Tibial nerve (tissue), 4 donors: ENCODE measurements at regions not wholly inside any gene's neighbourhood (a gene's known extent, or its start where the extent isn't known, plus 50 kb on each side); places are given as distances from the start of the nearest gene placed in this dataset.
A peak's percentile ranks its signal among the peaks of the same experiment; 100 is the strongest.

Experiments used
- DNase-seq, 2 donors: peaks; one replicate each; pipeline ENCODE4 v3.0.0-alpha.2; 2019; ENCODE audit warnings: low spot score in 2 of 2
- H3K27ac ChIP-seq, 4 donors: fragments of 200-600 bp; sonication (generic) in 3 of 4; one replicate each; pipeline ENCODE4 v1.5.1; 2017 to 2019; ENCODE audit warnings: mild to moderate bottlenecking in 1 of 4
- H3K27me3 ChIP-seq, 2 donors: fragments of 200-600 bp; sonication (generic) in 1 of 2; one replicate each; pipeline versions ENCODE4 v1.5.1 to v1.6.0; 2017 to 2019
- H3K36me3 ChIP-seq, 3 donors: fragments of 200-600 bp; sonication (generic); one replicate each; pipeline ENCODE4 v1.5.1; 2018 to 2019
- H3K4me1 ChIP-seq, 4 donors: fragments of 200-600 bp; sonication (generic) in 3 of 4; one replicate each; pipeline ENCODE4 v1.5.1; 2017 to 2019
- H3K4me3 ChIP-seq, 4 donors: fragments of 200-600 bp; sonication (generic) in 3 of 4; one replicate each; pipeline ENCODE4 v1.5.1; 2017 to 2019; ENCODE audit warnings: mild to moderate bottlenecking in 1 of 4, moderate library complexity in 1 of 4
- H3K9me3 ChIP-seq, 4 donors: fragments of 200-600 bp; sonication (generic) in 3 of 4; one replicate each; pipeline ENCODE4 v1.5.1; 2017 to 2019
- EP300 ChIP-seq, 2 donors: sonication (generic); formaldehyde crosslinking; IDR thresholded peaks; one replicate each; pipeline ENCODE4 v1.6.1; 2017; ENCODE audit warnings: antibody characterized with exemption in 2 of 2, mild to moderate bottlenecking in 1 of 2
- POLR2A ChIP-seq, 2 donors: fragments of 450-650 bp; IDR thresholded peaks; one replicate each; pipeline ENCODE4 v1.6.1; 2017; ENCODE audit warnings: antibody characterized with exemption in 2 of 2, mild to moderate bottlenecking in 2 of 2, moderate library complexity in 2 of 2
- WGBS, 2 donors: methylation state at CpG; one replicate each; pipeline ENCODE4 v1.1.5; 2018; 5-methylcytosine and 5-hydroxymethylcytosine counted together
- TF ChIP-seq, protein P1 (sequence below), 5 experiments: fragments of 200-600 bp in 3 of 5; fragments of 450-650 bp in 2 of 5; sonication (generic) in 3 of 5; IDR thresholded peaks; one replicate each; pipeline ENCODE4 v1.5.1; 2016 to 2019; ENCODE audit warnings: antibody characterized with exemption in 5 of 5, mild to moderate bottlenecking in 3 of 5, moderate library complexity in 2 of 5

GRCh38 chr2:106034325-106034724 is 159.8 kb downstream of the UXS1 start:
- DNase-seq = no peak
- Histone ChIP-seq H3K4me1 (peaks cover 0 to 28% (median 13%) of the 10 kb centered on the region in 4 donors), H3K27ac (no peak overlapping the region), H3K36me3 (no peaks in the 10 kb centered on the region), H3K27me3 (no peaks in the 10 kb centered on the region), H3K9me3 (no peaks in the 10 kb centered on the region), H3K4me3 (no peak overlapping the region)
- TF ChIP-seq, protein P1, sequence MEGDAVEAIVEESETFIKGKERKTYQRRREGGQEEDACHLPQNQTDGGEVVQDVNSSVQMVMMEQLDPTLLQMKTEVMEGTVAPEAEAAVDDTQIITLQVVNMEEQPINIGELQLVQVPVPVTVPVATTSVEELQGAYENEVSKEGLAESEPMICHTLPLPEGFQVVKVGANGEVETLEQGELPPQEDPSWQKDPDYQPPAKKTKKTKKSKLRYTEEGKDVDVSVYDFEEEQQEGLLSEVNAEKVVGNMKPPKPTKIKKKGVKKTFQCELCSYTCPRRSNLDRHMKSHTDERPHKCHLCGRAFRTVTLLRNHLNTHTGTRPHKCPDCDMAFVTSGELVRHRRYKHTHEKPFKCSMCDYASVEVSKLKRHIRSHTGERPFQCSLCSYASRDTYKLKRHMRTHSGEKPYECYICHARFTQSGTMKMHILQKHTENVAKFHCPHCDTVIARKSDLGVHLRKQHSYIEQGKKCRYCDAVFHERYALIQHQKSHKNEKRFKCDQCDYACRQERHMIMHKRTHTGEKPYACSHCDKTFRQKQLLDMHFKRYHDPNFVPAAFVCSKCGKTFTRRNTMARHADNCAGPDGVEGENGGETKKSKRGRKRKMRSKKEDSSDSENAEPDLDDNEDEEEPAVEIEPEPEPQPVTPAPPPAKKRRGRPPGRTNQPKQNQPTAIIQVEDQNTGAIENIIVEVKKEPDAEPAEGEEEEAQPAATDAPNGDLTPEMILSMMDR (IDR thresholded peaks at IDR 0.05) = no peak
- TF ChIP-seq EP300 (IDR thresholded peaks at IDR 0.05) (no peak), POLR2A (IDR thresholded peaks at IDR 0.05) (no peak)
- WGBS, 2 donors = 61 to 77% methylated on average over 3 of the region's 3 CpGs

DNA sequence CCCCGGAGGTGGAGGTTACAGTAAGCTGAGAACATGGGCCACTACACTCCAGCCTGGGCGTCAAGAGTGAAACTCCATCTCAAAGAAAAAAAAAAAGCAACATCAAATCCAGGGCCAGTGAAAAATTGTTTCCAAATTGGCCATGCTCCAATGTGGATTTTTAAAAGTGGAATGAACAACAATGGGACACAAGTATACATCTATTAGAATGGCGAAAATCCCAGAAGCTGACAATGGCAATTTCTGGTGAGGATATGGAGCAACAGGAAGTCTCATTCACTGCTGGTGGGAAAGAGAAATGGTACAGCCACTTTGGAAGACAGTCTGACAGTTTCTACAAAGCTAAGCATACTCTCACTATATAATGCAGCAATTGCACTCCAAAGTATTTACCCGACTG is 161.4 kb downstream of the UXS1 start:
- H3K9me3 ChIP-seq = no peaks in the 10 kb centered on the region
- no peaks in the 10 kb centered on the region for H3K36me3 ChIP-seq
- no peak for DNase-seq
- H3K4me3 ChIP-seq = no peak overlapping the region
- WGBS, 2 donors = 80 to 82% methylated on average over 4 of the region's 4 CpGs
- peaks cover 0 to 20% (median 13%) of the 10 kb centered on the region in 4 donors for H3K4me1 ChIP-seq
- no peak for TF ChIP-seq EP300 (IDR thresholded peaks at IDR 0.05)
- TF ChIP-seq, protein P1 (IDR thresholded peaks at IDR 0.05) = no peak
- no peak for TF ChIP-seq POLR2A (IDR thresholded peaks at IDR 0.05)
- no peak overlapping the region for H3K27ac ChIP-seq
- H3K27me3 ChIP-seq = no peaks in the 10 kb centered on the region

DNA sequence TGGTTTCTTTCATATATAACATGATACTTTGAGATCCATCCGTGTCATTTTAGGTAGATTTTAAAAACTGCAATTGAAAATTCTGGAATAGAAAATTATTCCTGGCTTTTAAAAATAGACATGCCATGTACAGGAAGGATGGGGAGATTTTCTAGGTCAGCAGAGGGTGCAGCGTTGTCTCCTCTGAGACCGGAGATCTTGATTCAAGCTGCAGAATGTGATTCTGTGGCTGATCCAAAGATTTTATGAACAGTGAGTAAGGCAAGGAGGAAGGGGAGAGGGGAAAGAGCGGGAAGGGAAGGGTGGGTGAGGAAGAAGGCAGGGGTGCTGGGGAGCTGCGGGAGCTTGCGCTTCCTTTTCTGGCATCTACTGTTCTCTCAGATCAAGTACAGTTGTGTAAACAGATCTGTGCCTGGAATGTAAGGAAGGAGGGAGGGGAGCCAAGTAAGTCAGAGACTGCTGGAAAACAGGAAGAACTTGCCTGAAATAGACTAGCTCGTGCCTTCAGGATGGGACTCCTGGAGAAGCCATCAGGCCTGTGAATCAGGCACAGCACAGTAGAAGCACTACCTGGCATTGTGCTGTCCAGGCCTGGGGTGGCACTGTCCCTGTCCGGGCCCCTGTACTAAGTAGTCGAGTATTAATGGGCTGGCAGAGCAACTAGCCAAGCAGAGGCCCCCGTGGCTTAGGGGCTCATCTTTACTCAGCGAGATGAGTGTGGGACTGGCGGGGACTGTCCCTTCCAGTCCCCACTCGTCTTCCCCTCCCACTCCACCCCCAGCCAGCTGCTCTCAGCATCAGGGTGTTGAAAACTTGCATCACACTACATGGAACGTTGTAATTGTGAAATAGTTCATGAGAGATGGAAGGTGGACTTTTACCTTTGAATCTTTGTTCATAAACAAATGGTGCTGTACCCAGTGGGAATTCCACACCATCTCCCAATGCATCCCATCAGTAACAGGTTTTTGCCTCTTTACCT is 163.5 kb downstream of the UXS1 start:
- H3K4me3 ChIP-seq = peak overlapping the region in 1 of 4 donors; percentile 1
- H3K36me3 ChIP-seq = no peaks in the 10 kb centered on the region
- H3K27ac ChIP-seq = peak overlapping the region; percentile 23 to 89 (median 70)
- peak in 1 of 2 donors; percentile 71 for TF ChIP-seq EP300 (IDR thresholded peaks at IDR 0.05)
- TF ChIP-seq, protein P1 (IDR thresholded peaks at IDR 0.05) = no peak
- no peak for TF ChIP-seq POLR2A (IDR thresholded peaks at IDR 0.05)
- H3K9me3 ChIP-seq = no peaks in the 10 kb centered on the region
- 25 to 38% methylated on average over 14 of the region's 14 CpGs for WGBS, 2 donors
- peaks cover 0 to 35% (median 15%) of the 10 kb centered on the region in 4 donors for H3K4me1 ChIP-seq
- no peaks in the 10 kb centered on the region for H3K27me3 ChIP-seq
- peak in 1 of 2 donors; percentile 51 for DNase-seq

GRCh38 chr2:106028192-106028591 is 165.9 kb downstream of the UXS1 start:
- no peaks in the 10 kb centered on the region for H3K36me3 ChIP-seq
- peak overlapping the region in 1 of 4 donors; percentile 42 for H3K27ac ChIP-seq
- H3K4me1 ChIP-seq = peaks cover 0 to 39% (median 15%) of the 10 kb centered on the region in 4 donors
- DNase-seq = no peak
- H3K4me3 ChIP-seq = no peak overlapping the region
- TF ChIP-seq POLR2A (IDR thresholded peaks at IDR 0.05) = no peak
- H3K9me3 ChIP-seq = no peaks in the 10 kb centered on the region
- H3K27me3 ChIP-seq = no peaks in the 10 kb centered on the region
- 72 to 83% methylated on average over 4 of the region's 4 CpGs for WGBS, 2 donors

DNA sequence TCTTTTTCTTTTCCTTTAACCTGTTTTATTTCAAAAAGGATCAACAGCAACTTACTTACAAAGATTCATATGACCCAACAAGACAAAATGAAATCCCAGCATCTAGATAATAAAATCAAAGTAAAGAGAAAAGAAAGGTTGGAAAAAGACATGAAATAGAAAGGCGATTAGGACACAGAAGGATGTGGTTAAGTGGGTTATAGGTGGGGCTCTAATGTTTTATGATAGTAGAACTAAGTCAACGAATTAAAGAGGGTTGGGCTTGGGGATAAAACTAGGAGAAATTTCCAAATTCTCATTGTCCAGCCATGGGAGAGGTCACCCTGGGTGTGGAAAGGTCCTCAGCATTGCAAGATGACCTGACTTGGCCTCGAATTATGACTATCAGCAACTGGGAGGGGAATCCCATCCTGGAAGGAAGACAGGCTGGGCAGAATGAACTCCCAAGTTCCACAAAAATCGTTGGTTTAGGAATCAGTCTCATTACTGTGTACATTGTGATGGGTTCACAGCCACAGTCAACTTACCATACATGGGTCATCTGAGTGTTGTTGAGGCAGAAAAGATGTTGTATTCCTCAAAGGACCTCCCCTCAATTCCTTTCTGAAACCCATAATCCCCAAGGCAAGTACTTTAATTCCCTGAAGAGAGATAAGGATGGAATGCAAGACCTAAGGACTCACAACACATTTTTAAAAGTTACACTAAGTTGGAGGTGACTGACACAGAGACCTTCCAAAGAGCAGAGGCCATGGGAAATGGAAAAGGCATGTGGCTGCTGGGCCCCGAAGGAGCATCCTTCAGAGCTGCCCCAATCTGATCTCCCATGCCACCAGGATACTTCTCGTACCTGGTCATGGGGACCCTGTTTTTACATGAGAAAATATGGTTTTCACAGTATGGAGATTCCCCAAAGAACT is 167.6 kb downstream of the UXS1 start:
- Histone ChIP-seq H3K4me1 (peaks cover 0 to 41% (median 15%) of the 10 kb centered on the region in 4 donors), H3K27me3 (no peaks in the 10 kb centered on the region), H3K36me3 (no peaks in the 10 kb centered on the region), H3K27ac (peak overlapping the region in 2 of 4 donors; percentile 10 to 62), H3K4me3 (no peak overlapping the region), H3K9me3 (no peaks in the 10 kb centered on the region)
- no peak for DNase-seq
- WGBS, 2 donors = 54 to 58% methylated on average over 6 of the region's 6 CpGs
- TF ChIP-seq, protein P1 (IDR thresholded peaks at IDR 0.05) = no peak
- TF ChIP-seq EP300 (IDR thresholded peaks at IDR 0.05) = peak in 1 of 2 donors; percentile 32
